Smooth muscle cell (in vitro differentiated cells): ENCODE measurements at regions not wholly inside any gene's neighbourhood (a gene's known extent, or its start where the extent isn't known, plus 50 kb on each side); places are given as distances from the start of the nearest gene placed in this dataset.

Source experiments
- DNase-seq: peaks from one replicate; lab custom pipeline; 2025; ENCODE audit not compliant: unreplicated experiment; lab: John Stamatoyannopoulos, UW
- H2AFZ ChIP-seq: fragments of 200-600 bp; sonication (generic); 2 replicates; pipeline ENCODE4 v1.6.0; 2016; ENCODE audit warnings: antibody characterized with exemption, low read depth, mild to moderate bottlenecking
- H3F3A ChIP-seq: fragments of 200-600 bp; sonication (generic); 2 replicates; pipeline ENCODE4 v1.6.0; 2017; ENCODE audit warnings: antibody characterized with exemption, low read depth
- H3K27ac ChIP-seq: fragments of 200-600 bp; sonication (generic); 2 replicates; pipeline ENCODE4 v1.5.1; 2016; ENCODE audit warnings: low read depth, mild to moderate bottlenecking
- H3K27me3 ChIP-seq: fragments of 200-600 bp; sonication (generic); 2 replicates; pipeline ENCODE4 v1.6.1; 2016; ENCODE audit warnings: low read depth, mild to moderate bottlenecking
- H3K36me3 ChIP-seq: fragments of 200-600 bp; sonication (generic); 2 replicates; pipeline ENCODE4 v1.5.1; 2016; ENCODE audit warnings: low read depth
- H3K4me1 ChIP-seq: fragments of 200-600 bp; sonication (generic); 2 replicates; pipeline ENCODE4 v1.5.1; 2016; ENCODE audit warnings: low read depth
- H3K4me2 ChIP-seq: fragments of 200-600 bp; sonication (generic); 2 replicates; pipeline ENCODE4 v1.6.0; 2016; ENCODE audit warnings: mild to moderate bottlenecking
- H3K4me3 ChIP-seq: fragments of 200-600 bp; sonication (generic); 2 replicates; pipeline ENCODE4 v1.5.1; 2016; ENCODE audit warnings: mild to moderate bottlenecking
- H3K79me2 ChIP-seq: fragments of 200-600 bp; sonication (generic); 2 replicates; pipeline ENCODE4 v1.6.0; 2016; ENCODE audit warnings: low read depth, mild to moderate bottlenecking
- H3K9ac ChIP-seq: fragments of 200-600 bp; sonication (generic); 2 replicates; pipeline ENCODE4 v1.6.0; 2016; ENCODE audit warnings: low read depth
- H3K9me3 ChIP-seq: fragments of 200-600 bp; sonication (generic); replicated peaks from 2 replicates; pipeline ENCODE4 v1.5.1; 2016; ENCODE audit warnings: low read depth
- H4K20me1 ChIP-seq: fragments of 200-600 bp; sonication (generic); 2 replicates; pipeline ENCODE4 v1.6.0; 2016; ENCODE audit warnings: low read depth
- CTCF ChIP-seq: fragments of 200-600 bp; sonication (generic); IDR thresholded peaks from 2 replicates; pipeline ENCODE4 v1.5.1; 2017; ENCODE audit warnings: borderline replicate concordance, mild to moderate bottlenecking, antibody characterized with exemption; ENCODE audit not compliant: insufficient read depth, poor library complexity, severe bottlenecking
- WGBS: methylation state at CpG from one replicate; pipeline ENCODE4 v1.1.7; 2016; ENCODE audit warnings: low lambda C conversion rate; 5-methylcytosine and 5-hydroxymethylcytosine counted together

DNA sequence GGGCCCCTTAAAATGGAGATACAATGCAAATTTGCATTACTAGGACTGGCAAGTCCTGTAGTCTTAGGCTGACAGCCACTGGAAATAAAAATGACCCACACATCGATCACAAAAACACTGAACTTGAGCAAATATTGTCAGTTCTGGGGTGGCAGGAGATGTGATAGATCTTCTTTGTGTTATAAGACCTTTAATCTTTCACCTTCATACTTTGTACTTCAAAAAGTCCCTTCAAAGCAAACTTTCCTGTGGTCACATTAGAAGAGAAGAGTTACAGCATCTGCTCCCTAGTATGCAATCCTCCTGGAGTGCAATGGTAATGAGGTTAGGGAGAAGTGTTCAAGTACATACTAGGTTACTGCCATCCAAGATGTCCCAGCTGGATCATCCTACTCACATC, 149.4 kb upstream of the KCNMB2 start:
- Histone ChIP-seq H3K4me2 (no peak overlapping the region), H3K27me3 (no peaks in the 10 kb centered on the region), H3K79me2 (no peaks in the 10 kb centered on the region), H3K9me3 (no peaks in the 10 kb centered on the region), H3K36me3 (no peaks in the 10 kb centered on the region), H3K9ac (no peak overlapping the region), H3K27ac (no peak overlapping the region), H3F3A (peaks cover 6% of the 10 kb centered on the region), H3K4me1 (peaks cover 15% of the 10 kb centered on the region), H4K20me1 (no peaks in the 10 kb centered on the region), H2AFZ (peak overlapping the region; percentile 50), H3K4me3 (no peak overlapping the region)
- no peak for DNase-seq
- 95% methylated on average over 1 of the region's 1 CpG for WGBS
- TF ChIP-seq CTCF, result no peak

GRCh38 chr3:178388473-178388872, 147.8 kb upstream of the KCNMB2 start:
- no peak overlapping the region for H3K27ac ChIP-seq
- H3K4me3 ChIP-seq, result no peak overlapping the region
- 94% methylated on average over 2 of the region's 2 CpGs for WGBS
- no peak overlapping the region for H2AFZ ChIP-seq
- no peaks in the 10 kb centered on the region for H3K27me3 ChIP-seq
- H3K9ac ChIP-seq, result no peak overlapping the region
- TF ChIP-seq CTCF, result no peak
- no peak for DNase-seq
- H4K20me1 ChIP-seq, result no peaks in the 10 kb centered on the region
- no peaks in the 10 kb centered on the region for H3K36me3 ChIP-seq
- peaks cover 6% of the 10 kb centered on the region for H3F3A ChIP-seq
- H3K9me3 ChIP-seq, result no peaks in the 10 kb centered on the region
- H3K79me2 ChIP-seq, result no peaks in the 10 kb centered on the region
- no peak overlapping the region for H3K4me2 ChIP-seq
- H3K4me1 ChIP-seq, result peaks cover 15% of the 10 kb centered on the region

DNA sequence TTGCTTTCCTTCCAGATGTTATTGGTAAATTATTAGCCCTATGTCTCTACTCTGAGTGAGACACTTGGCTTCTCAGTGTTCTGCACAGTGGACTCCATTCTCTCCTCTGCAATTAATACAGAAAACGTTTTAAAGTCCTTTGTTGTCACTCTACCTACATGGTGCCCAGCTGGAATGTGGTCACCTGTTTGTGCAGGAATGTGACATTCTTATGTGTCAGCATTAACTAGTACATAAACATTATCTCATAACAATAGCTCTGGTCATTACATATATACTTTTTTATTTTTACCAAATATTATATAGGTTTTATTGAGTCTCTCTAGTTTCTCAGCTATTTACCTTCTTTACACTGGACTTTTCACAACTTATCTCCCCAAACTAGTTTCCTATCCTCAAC, 147.0 kb upstream of the KCNMB2 start:
- Histone ChIP-seq H4K20me1 (no peaks in the 10 kb centered on the region), H3K27me3 (no peaks in the 10 kb centered on the region), H3K4me1 (peaks cover 12% of the 10 kb centered on the region), H3K79me2 (no peaks in the 10 kb centered on the region), H3K27ac (no peak overlapping the region), H3F3A (peaks cover 6% of the 10 kb centered on the region), H3K4me2 (no peak overlapping the region), H2AFZ (peak overlapping the region; percentile 12), H3K9ac (no peak overlapping the region), H3K36me3 (no peaks in the 10 kb centered on the region), H3K9me3 (no peaks in the 10 kb centered on the region), H3K4me3 (no peak overlapping the region)
- DNase-seq, result no peak
- no peak for TF ChIP-seq CTCF
- WGBS, result 60% methylated on average over 1 of the region's 1 CpG

DNA sequence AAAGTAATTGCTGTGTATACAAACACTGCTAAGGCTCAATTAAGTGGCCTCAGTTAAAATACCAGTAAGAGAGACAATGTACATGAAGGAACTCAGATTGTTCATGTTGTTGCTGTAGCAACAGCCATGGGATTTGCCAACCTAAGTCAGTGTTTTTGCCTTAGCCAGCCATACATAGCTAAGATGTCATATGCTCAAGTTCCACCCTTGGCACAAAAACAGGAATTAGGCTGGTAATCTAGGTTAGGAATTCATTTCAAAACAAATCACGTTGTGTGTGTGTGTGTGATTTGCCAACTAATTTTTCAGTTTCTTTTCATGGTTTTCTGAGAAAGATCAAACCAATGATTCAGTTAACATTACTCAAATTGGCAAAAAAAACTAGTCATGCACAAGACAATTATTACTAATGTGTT, 143.7 kb upstream of the KCNMB2 start:
- Histone ChIP-seq H2AFZ (no peak overlapping the region), H3K27me3 (no peaks in the 10 kb centered on the region), H3K36me3 (no peaks in the 10 kb centered on the region), H3K9me3 (no peaks in the 10 kb centered on the region), H3K9ac (no peak overlapping the region), H3K4me2 (no peak overlapping the region), H3K4me1 (peaks cover 3% of the 10 kb centered on the region), H3K4me3 (no peak overlapping the region), H3K79me2 (no peaks in the 10 kb centered on the region), H3K27ac (no peak overlapping the region), H4K20me1 (no peaks in the 10 kb centered on the region), H3F3A (no peaks in the 10 kb centered on the region)
- TF ChIP-seq CTCF, result no peak
- DNase-seq, result no peak
- 58% methylated on average over 1 of the region's 1 CpG for WGBS
